B cell (primary cell): ENCODE measurements at regions not wholly inside any gene's neighbourhood (a gene's known extent, or its start where the extent isn't known, plus 50 kb on each side); places are given as distances from the start of the nearest gene placed in this dataset.

Experiments
- EZH2 ChIP-seq: IDR thresholded peaks from 2 replicates; pipeline ENCODE4 v1.6.1; 2012; ENCODE audit warnings: borderline replicate concordance, low read depth, mild to moderate bottlenecking, moderate library complexity, low read length; ENCODE audit not compliant: insufficient read depth, poor library complexity, severe bottlenecking
- TF ChIP-seq, protein P1 (sequence below): fragments of 200-600 bp; IDR thresholded peaks from one replicate; pipeline ENCODE4 v1.8.0; 2022; ENCODE audit warnings: antibody characterized with exemption, mild to moderate bottlenecking

DNA sequence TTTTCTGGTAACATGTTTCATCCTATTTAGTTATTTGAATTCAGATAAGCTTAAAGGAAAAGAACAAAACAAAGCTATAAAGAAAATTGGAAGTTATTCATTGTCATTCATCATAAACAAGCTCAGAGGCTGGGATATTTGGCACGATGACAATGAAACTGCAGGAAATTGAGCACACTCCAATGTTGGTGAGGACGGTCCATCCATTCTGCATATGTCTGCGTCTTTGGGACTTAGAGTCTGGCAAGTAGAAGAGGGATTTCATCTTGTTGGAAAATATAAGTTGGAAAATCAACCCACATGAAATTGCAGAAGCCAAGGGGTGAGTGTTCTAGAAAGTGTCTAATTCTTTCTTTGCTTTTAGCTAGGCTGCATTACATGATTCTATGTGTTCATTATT is 78.4 kb downstream of the HDGFL1 start:
- TF ChIP-seq, protein P1, sequence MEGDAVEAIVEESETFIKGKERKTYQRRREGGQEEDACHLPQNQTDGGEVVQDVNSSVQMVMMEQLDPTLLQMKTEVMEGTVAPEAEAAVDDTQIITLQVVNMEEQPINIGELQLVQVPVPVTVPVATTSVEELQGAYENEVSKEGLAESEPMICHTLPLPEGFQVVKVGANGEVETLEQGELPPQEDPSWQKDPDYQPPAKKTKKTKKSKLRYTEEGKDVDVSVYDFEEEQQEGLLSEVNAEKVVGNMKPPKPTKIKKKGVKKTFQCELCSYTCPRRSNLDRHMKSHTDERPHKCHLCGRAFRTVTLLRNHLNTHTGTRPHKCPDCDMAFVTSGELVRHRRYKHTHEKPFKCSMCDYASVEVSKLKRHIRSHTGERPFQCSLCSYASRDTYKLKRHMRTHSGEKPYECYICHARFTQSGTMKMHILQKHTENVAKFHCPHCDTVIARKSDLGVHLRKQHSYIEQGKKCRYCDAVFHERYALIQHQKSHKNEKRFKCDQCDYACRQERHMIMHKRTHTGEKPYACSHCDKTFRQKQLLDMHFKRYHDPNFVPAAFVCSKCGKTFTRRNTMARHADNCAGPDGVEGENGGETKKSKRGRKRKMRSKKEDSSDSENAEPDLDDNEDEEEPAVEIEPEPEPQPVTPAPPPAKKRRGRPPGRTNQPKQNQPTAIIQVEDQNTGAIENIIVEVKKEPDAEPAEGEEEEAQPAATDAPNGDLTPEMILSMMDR, result no peak
- no peak for TF ChIP-seq EZH2
